ENCODE measurements at regions not wholly inside any gene's neighbourhood (a gene's known extent, or its start where the extent isn't known, plus 50 kb on each side); places are given as distances from the start of the nearest gene placed in this dataset.

- Histone ChIP-seq H3K4me2 (ENCODE audit: insufficient read depth, low read length) (peak overlapping the region; percentile 68), H3K4me3 (ENCODE audit: insufficient read depth, low read length) (no peak overlapping the region), H3K27me3 (ENCODE audit: insufficient read depth, low read length) (no peaks in the 10 kb centered on the region), H2AFZ (ENCODE audit: low read length) (peak overlapping the region; percentile 16), H3K79me2 (ENCODE audit: insufficient read depth, low read length) (no peaks in the 10 kb centered on the region), H4K20me1 (ENCODE audit: insufficient read depth, low read length) (no peaks in the 10 kb centered on the region), H3K4me1 (ENCODE audit: insufficient read depth, low read length) (peaks cover 24% of the 10 kb centered on the region), H3K36me3 (ENCODE audit: insufficient read depth, low read length) (no peaks in the 10 kb centered on the region), H3K27ac (ENCODE audit: low read depth, low read length) (peak overlapping the region; percentile 67), H3K9me3 (ENCODE audit: low read depth, low read length) (no peaks in the 10 kb centered on the region)
- no peak for TF ChIP-seq CTCF (IDR thresholded peaks at IDR 0.05; ENCODE audit: extremely low read depth, low read depth, low read length)
- DNase-seq (ENCODE audit: insufficient read length, low spot score, missing footprints) = peak; percentile 41
Measured at GRCh38 chr13:90445179-90445578, 902.3 kb upstream of the MIR17HG start.

- Histone ChIP-seq H3K36me3 (ENCODE audit: insufficient read depth, low read length) (no peaks in the 10 kb centered on the region), H3K27me3 (ENCODE audit: insufficient read depth, low read length) (no peaks in the 10 kb centered on the region), H3K79me2 (ENCODE audit: insufficient read depth, low read length) (no peaks in the 10 kb centered on the region), H3K27ac (ENCODE audit: low read depth, low read length) (no peak overlapping the region), H3K4me2 (ENCODE audit: insufficient read depth, low read length) (no peak overlapping the region), H2AFZ (ENCODE audit: low read length) (peak overlapping the region; percentile 54), H3K9me3 (ENCODE audit: low read depth, low read length) (no peaks in the 10 kb centered on the region), H3K4me3 (ENCODE audit: insufficient read depth, low read length) (no peak overlapping the region), H4K20me1 (ENCODE audit: insufficient read depth, low read length) (no peaks in the 10 kb centered on the region), H3K4me1 (ENCODE audit: insufficient read depth, low read length) (peaks cover 24% of the 10 kb centered on the region)
- no peak for DNase-seq (ENCODE audit: insufficient read length, low spot score, missing footprints)
- TF ChIP-seq CTCF (IDR thresholded peaks at IDR 0.05; ENCODE audit: extremely low read depth, low read depth, low read length) = no peak
Measured at GRCh38 chr13:90447034-90447733, 900.3 kb upstream of the MIR17HG start.

- no peak for TF ChIP-seq CTCF (IDR thresholded peaks at IDR 0.05; ENCODE audit: extremely low read depth, low read depth, low read length)
- Histone ChIP-seq H3K79me2 (ENCODE audit: insufficient read depth, low read length) (no peaks in the 10 kb centered on the region), H3K4me1 (ENCODE audit: insufficient read depth, low read length) (peaks cover 24% of the 10 kb centered on the region), H3K27me3 (ENCODE audit: insufficient read depth, low read length) (no peaks in the 10 kb centered on the region), H2AFZ (ENCODE audit: low read length) (no peak overlapping the region), H3K4me3 (ENCODE audit: insufficient read depth, low read length) (no peak overlapping the region), H3K36me3 (ENCODE audit: insufficient read depth, low read length) (no peaks in the 10 kb centered on the region), H4K20me1 (ENCODE audit: insufficient read depth, low read length) (no peaks in the 10 kb centered on the region), H3K4me2 (ENCODE audit: insufficient read depth, low read length) (no peak overlapping the region), H3K27ac (ENCODE audit: low read depth, low read length) (peak overlapping the region; percentile 20), H3K9me3 (ENCODE audit: low read depth, low read length) (no peaks in the 10 kb centered on the region)
- no peak for DNase-seq (ENCODE audit: insufficient read length, low spot score, missing footprints)
Measured at GRCh38 chr13:90447734-90448101, 899.8 kb upstream of the MIR17HG start.

GRCh38 chr13:90448466-90449037 lies 898.9 kb upstream of the MIR17HG start:
- no peak for TF ChIP-seq CTCF (IDR thresholded peaks at IDR 0.05; ENCODE audit: extremely low read depth, low read depth, low read length)
- Histone ChIP-seq H4K20me1 (ENCODE audit: insufficient read depth, low read length) (no peaks in the 10 kb centered on the region), H3K36me3 (ENCODE audit: insufficient read depth, low read length) (no peaks in the 10 kb centered on the region), H3K4me2 (ENCODE audit: insufficient read depth, low read length) (no peak overlapping the region), H3K4me1 (ENCODE audit: insufficient read depth, low read length) (peaks cover 24% of the 10 kb centered on the region), H3K4me3 (ENCODE audit: insufficient read depth, low read length) (no peak overlapping the region), H3K79me2 (ENCODE audit: insufficient read depth, low read length) (no peaks in the 10 kb centered on the region), H3K9me3 (ENCODE audit: low read depth, low read length) (no peaks in the 10 kb centered on the region), H2AFZ (ENCODE audit: low read length) (no peak overlapping the region), H3K27ac (ENCODE audit: low read depth, low read length) (peak overlapping the region; percentile 20), H3K27me3 (ENCODE audit: insufficient read depth, low read length) (no peaks in the 10 kb centered on the region)
- DNase-seq (ENCODE audit: insufficient read length, low spot score, missing footprints) = no peak

All from osteoblast (primary cell).